ENCODE measurements at regions not wholly inside any gene's neighbourhood (a gene's known extent, or its start where the extent isn't known, plus 50 kb on each side); places are given as distances from the start of the nearest gene placed in this dataset.

DNA sequence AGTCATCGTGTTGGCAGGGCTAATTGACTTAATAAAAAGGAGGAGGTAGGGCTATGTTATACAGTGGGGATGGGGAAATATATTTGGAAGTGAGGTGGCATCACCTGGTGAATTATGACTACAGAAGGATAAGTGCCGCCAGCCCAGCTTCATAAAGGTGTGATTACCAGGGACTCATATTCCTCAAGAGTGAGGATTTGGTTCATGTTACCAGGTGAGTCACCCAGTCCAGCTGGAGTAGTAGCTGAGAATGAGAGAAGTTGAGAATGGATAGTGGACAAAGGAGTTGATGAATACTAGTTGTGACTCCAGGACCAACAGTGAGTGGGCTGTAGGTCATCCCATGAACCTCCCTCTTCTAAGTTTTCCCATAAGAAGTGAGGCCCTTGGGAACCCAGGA is 143.0 kb upstream of the GALNT15 start:
- H3K27ac ChIP-seq, result no peak overlapping the region
- TF ChIP-seq, protein P1, sequence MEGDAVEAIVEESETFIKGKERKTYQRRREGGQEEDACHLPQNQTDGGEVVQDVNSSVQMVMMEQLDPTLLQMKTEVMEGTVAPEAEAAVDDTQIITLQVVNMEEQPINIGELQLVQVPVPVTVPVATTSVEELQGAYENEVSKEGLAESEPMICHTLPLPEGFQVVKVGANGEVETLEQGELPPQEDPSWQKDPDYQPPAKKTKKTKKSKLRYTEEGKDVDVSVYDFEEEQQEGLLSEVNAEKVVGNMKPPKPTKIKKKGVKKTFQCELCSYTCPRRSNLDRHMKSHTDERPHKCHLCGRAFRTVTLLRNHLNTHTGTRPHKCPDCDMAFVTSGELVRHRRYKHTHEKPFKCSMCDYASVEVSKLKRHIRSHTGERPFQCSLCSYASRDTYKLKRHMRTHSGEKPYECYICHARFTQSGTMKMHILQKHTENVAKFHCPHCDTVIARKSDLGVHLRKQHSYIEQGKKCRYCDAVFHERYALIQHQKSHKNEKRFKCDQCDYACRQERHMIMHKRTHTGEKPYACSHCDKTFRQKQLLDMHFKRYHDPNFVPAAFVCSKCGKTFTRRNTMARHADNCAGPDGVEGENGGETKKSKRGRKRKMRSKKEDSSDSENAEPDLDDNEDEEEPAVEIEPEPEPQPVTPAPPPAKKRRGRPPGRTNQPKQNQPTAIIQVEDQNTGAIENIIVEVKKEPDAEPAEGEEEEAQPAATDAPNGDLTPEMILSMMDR (IDR thresholded peaks at IDR 0.05), result no peak
- no peaks in the 10 kb centered on the region for H3K9me3 ChIP-seq
- no peaks in the 10 kb centered on the region for H3K27me3 ChIP-seq
- no peaks in the 10 kb centered on the region for H3K36me3 ChIP-seq
- no peak overlapping the region for H3K4me3 ChIP-seq (ENCODE audit: low read depth in 1 of 2, low read length in 1 of 2)
- no peaks in the 10 kb centered on the region for H3K4me1 ChIP-seq (ENCODE audit: control insufficient read depth in 1 of 2, insufficient read depth in 1 of 2, low read depth in 1 of 2, low read length in 1 of 2)

DNA sequence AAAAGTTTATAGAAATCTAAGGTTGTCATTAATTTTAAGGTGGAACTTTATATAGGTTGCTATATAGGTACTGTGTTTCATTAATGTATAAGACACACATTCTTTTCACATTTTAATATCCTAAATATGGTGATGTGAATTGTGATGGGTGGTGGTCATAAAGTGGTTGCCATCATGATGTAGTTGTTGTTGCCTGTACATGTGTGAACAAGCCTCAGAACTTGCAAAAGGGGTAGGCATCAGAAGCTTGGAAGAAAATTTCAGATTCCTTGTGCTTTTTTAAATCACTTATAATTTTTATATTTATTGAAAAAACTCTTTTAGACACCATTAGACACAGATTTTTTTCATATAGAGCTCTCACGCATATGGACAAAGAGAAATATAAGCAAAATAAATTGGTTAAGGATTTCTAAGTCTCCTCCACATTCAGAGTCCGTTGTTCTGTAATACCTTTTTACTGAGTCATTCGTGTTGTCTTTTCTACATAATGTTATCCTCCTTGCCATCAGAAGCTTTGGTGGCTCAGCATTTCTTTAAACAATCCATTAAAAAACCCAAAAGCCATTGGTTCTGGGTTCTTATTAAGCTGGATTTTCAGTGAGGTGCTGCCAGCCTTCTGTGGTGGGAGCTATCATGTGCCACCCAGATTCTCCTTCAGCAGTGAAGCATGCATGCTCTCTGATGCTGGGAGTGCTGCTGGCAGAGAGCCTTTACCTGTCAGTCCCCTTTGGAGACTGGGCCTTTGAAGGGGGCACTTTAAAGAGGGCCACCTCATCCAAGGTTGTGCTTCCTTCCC is 140.4 kb upstream of the GALNT15 start:
- no peaks in the 10 kb centered on the region for H3K27me3 ChIP-seq
- H3K4me1 ChIP-seq (ENCODE audit: control insufficient read depth in 1 of 2, insufficient read depth in 1 of 2, low read depth in 1 of 2, low read length in 1 of 2), result no peaks in the 10 kb centered on the region
- no peaks in the 10 kb centered on the region for H3K9me3 ChIP-seq
- TF ChIP-seq, protein P1 (IDR thresholded peaks at IDR 0.05), result no peak
- H3K27ac ChIP-seq, result no peak overlapping the region
- H3K4me3 ChIP-seq (ENCODE audit: low read depth in 1 of 2, low read length in 1 of 2), result no peak overlapping the region
- no peaks in the 10 kb centered on the region for H3K36me3 ChIP-seq

DNA sequence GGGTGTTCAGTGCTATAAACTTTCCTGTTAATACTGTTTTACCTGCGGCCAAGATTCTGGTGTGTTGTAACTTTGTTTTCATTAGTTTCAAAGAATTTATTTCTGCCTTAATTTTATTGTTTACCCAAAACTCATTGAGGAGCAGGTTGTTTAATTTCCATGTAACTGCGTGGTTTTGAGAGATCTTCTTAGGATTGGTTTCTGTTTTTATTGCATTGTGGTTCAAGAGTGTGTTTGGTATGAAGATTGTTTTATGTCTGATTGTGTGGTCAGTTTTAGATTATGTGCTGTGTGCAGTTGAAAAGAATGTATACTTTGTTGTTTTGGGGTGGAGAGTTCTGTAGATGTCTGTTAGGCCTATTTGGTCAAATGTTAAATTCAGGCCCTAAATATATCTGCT is 133.5 kb upstream of the GALNT15 start:
- Histone ChIP-seq H3K27me3 (no peaks in the 10 kb centered on the region), H3K4me3 (ENCODE audit: low read depth in 1 of 2, low read length in 1 of 2) (no peak overlapping the region), H3K27ac (no peak overlapping the region), H3K4me1 (ENCODE audit: control insufficient read depth in 1 of 2, insufficient read depth in 1 of 2, low read depth in 1 of 2, low read length in 1 of 2) (no peaks in the 10 kb centered on the region), H3K9me3 (no peaks in the 10 kb centered on the region), H3K36me3 (no peaks in the 10 kb centered on the region)
- TF ChIP-seq, protein P1 (IDR thresholded peaks at IDR 0.05), result no peak

DNA sequence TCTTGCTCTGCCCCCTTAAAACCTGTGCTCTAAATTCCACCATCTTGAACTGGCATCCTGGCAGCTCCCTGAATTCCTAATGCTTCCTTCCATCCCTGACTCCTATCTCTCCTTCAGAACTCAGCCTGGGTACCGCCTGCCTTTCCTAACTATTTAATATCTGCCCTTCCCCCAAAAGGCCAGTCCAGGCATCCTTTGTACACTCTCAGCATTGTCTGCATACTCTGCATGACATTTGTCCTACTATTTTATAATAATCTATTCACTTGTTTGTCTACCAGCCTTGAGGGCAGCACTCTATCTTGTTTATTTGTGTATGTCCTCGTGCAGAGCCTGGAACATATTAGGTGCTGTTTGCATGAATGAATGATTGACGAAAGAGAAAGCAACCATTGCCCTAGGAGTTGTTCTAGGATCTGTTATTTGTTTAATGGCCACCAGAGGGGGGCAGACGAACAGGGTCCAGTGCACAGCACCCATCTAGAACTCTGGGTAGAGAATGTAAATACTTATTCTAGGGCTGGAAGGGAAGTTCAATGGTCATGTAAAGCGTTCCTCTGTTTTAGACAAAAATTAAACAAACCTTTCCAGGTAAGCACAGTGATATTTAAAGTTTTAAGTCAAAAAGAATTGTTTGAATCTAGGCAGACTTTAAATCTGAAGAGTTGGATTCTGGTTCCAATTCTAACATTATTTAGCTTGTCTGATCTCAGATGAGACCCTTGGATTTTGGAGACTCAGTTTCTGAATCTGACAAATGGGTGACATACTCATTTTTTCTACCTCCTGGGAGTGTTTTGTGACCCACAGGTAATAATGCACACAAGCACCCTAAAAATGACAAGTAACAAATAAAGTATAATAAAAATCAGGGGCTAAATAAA is 125.8 kb upstream of the GALNT15 start:
- Histone ChIP-seq H3K4me3 (ENCODE audit: low read depth in 1 of 2, low read length in 1 of 2) (no peak overlapping the region), H3K27ac (no peak overlapping the region), H3K27me3 (no peaks in the 10 kb centered on the region), H3K36me3 (no peaks in the 10 kb centered on the region), H3K9me3 (no peaks in the 10 kb centered on the region), H3K4me1 (ENCODE audit: control insufficient read depth in 1 of 2, insufficient read depth in 1 of 2, low read depth in 1 of 2, low read length in 1 of 2) (peaks cover 23 to 28% of the 10 kb centered on the region in 2 experiments)
- TF ChIP-seq, protein P1 (IDR thresholded peaks at IDR 0.05), result no peak

DNA sequence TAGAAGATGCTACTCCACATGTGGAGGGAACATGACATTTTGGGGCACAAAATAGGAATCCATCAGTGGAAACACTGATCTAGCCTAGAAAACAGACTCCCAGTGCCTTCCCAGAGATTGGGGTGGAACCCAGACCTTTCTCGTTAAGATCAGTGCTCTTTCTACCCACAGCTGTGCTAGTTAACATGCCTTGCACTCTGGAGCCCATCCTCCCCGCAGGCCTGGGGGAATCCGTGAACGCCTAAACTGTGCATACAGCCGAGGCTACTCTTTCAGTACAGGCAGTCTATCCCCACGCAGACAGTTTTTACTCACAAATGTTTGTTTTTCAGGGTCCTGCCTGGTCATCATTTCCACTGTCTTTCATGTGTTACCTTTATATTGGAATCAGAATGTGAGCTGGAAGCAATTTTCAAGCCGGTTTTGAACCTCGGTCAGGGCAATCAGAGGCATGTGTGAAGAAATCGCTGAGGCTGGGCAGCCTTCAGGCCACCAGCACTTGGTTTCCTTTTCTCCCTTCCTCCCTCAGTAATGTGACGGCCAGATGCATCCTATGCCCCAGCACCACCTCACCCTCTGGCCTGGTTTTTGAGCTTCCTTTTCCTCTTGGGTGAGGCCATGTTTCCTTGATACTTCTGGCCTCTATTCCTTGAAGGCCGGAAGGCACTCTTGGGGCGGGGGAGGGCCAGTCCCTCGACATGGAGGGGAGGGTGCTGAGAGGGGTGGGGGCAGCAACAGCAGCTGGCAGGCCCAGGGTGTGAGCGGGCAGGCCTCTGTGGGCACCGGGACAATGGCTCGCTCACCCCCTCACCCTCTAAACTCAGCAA is 123.6 kb upstream of the GALNT15 start:
- H3K27ac ChIP-seq, result no peak overlapping the region
- TF ChIP-seq, protein P1 (IDR thresholded peaks at IDR 0.05), result no peak
- peaks cover 23 to 28% of the 10 kb centered on the region in 2 experiments for H3K4me1 ChIP-seq (ENCODE audit: control insufficient read depth in 1 of 2, insufficient read depth in 1 of 2, low read depth in 1 of 2, low read length in 1 of 2)
- no peaks in the 10 kb centered on the region for H3K9me3 ChIP-seq
- no peak overlapping the region for H3K4me3 ChIP-seq (ENCODE audit: low read depth in 1 of 2, low read length in 1 of 2)
- no peaks in the 10 kb centered on the region for H3K27me3 ChIP-seq
- no peaks in the 10 kb centered on the region for H3K36me3 ChIP-seq

Data from neutrophil (primary cell).